ENCODE measurements at regions not wholly inside any gene's neighbourhood (a gene's known extent, or its start where the extent isn't known, plus 50 kb on each side); places are given as distances from the start of the nearest gene placed in this dataset.

DNA sequence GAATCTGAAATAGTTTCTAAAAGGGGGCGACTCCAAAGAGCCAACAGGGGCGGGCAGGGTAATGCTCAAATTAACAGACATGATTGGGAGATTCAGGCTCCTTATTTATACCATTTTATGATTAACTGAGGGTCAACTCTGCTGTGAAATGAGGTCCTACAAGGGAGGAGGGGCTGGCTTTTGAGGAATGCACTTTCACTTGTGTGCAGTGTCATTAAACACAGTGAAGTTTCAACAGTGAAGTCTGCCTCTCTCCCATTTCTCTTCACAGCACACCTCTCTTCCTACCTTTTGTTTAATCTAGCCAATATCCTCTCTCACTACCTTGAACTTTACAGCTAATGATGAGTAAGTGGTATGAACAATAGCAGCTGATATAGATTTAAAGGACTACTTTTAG is 557.3 kb upstream of the CITED2 start:
- in situ Hi-C loops (cut with HindIII; ENCODE audit: low sequenced_read_pairs) = no loop called here

DNA sequence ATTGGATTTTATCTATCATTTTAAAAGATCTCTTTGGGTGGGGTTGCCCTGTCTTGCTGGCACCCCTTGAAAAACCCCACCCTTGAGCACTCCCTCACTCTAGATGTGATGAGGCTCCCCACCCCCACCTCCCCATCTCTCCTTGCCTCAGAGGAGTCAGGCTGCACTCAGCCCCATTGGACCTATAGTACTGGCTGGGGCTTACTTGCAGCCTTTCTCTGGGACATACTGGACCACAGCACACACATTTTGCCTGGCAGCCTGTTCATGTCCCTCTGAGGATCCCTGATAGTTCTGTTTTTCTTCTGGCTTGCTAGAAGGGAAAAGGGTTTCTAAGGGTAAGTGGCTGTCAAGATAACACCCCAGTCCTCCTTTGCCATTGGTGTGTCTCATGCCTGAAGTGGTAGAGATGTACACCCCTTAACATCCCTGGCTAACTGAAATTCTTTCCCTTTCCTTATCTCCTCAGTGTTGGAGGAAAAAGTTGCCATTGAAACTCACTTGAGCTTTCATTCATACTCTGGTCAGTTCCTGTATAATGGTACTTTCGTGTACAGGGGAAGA is 553.4 kb upstream of the CITED2 start:
- in situ Hi-C loops (cut with HindIII; ENCODE audit: low sequenced_read_pairs) = no loop called here

DNA sequence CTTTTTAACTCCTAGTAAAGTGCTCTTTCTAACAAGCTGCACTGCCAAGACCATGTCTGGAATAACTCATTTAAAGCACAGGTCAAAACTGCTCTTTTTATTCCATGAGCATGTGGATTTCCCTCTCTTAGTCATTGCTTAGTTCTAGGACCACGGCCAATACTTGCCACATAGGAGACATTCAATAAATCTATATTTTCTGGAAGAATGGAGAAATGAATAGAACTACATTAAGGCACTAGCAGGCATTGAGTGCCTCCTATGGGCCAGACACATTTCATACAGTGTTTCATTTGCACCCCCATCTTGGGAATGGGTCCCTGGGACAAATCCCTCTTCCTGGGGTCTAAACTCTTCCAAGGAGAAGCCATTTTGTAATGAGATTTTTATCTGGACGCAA is 552.8 kb upstream of the CITED2 start:
- in situ Hi-C loops (cut with HindIII; ENCODE audit: low sequenced_read_pairs) = no loop called here

DNA sequence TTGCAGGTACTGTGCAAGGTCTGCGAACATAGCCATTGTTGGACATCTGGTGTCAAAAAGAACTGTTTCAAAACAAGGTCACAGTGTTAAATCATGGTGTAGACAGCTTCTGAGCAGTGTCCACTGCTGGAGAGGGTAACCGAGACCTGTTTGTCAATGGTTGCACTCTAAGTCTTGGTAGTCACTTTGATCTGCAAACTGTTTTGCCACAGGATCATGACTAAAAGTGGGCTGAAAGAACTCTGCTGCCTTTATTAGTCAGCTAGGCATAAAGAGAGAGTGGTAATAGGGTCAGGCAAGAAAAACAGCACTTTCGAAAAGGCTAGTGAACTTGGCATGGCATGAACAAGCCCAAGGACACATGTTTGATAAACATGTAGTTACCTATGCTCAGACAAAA is 552.3 kb upstream of the CITED2 start:
- in situ Hi-C loops (cut with HindIII; ENCODE audit: low sequenced_read_pairs) = no loop called here

DNA sequence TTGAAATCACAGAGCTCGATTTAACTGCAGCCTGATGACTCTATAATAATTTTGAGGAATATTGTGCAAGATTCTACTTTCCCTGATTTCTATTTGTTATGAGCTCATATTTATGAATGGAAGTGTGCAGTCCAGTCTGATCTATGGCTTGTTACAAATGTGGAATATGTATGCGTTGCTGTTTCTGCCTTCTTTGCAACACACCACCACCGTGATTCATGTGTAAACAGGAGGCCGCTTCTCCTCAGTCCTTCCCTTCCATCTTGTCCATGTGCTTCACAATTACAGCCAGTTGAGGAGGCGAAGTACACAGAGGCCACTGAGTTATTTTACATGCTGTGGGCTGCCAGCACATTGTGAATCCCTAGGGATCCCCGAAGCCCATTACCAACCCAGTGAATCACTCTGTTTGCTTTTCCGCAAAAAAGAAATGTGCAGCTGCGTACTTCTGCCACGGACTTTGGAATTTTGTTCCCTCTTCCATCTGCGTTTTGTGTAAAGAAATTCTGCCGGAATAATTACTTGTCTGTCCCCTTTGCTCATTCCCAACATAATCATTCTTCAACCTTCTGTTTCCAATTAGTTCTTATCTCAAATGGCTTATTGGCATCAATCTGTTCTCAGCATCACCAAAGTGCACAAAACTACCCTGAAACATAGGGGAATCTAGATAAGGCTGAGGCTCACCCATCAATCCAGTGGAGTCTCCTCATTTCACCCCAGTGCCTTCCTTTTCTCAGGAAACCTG is 551.6 kb upstream of the CITED2 start:
- in situ Hi-C loops (cut with HindIII; ENCODE audit: low sequenced_read_pairs) = no loop called here

DNA sequence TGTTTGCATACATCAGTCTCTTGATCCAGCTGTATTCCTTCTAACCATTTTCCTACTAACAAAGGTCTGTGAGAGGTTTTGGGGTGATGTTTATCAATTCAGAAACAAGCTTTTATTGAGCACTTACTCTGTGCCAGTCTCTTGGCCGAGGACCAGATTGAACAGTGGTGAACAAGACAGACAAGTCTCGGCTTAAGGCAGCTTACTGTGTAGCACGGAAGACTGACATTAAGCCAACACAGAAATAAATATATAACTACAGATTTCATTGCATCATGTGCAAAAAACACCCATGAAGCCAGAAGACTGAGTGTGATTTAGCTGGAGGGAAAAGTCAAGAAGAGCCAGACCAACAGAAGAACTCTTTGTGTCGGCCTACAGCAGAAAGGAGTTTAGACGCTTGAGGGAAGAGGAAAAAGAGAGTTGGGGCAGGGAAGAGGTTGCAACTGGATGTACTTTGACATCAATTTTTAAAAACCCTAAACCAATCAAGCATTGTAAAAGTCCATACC is 549.6 kb upstream of the CITED2 start:
- in situ Hi-C loops (cut with HindIII; ENCODE audit: low sequenced_read_pairs) = no loop called here

DNA sequence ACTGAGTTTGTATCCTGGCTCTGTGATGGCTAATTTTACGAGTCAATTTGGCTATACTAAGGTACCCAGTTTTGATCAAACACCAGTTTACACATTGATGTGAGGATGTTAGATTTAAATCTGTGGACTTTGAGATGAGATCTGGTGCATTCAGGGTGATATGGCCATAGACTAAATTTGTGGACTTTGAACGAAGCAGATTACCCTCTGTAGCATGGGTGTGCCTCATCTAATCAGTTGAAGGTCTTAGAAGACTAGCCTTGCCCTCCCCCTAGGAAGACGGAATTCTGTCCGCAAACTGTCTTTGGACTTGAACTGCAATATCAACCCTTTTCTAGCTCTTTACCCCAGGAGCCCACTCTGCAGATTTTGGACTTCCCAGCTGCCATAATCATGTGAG is 547.8 kb upstream of the CITED2 start:
- in situ Hi-C loops (cut with HindIII; ENCODE audit: low sequenced_read_pairs) = no loop called here

DNA sequence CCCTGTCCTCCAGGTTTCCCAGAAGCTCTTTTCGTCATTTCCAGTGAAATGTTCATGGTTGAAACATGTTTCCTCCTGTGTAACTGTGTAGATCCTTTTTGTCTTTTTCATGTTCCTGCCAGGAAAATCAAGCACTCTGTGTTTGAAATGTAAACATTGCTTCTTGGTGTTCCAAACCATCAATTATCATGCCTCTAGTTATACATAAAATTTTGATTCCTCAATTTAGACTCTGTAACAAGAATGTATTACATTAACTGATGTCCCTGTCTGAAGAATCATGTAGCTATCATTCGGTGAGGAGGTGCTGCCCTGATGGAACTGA is 546.3 kb upstream of the CITED2 start:
- in situ Hi-C loops (cut with HindIII; ENCODE audit: low sequenced_read_pairs) = no loop called here

DNA sequence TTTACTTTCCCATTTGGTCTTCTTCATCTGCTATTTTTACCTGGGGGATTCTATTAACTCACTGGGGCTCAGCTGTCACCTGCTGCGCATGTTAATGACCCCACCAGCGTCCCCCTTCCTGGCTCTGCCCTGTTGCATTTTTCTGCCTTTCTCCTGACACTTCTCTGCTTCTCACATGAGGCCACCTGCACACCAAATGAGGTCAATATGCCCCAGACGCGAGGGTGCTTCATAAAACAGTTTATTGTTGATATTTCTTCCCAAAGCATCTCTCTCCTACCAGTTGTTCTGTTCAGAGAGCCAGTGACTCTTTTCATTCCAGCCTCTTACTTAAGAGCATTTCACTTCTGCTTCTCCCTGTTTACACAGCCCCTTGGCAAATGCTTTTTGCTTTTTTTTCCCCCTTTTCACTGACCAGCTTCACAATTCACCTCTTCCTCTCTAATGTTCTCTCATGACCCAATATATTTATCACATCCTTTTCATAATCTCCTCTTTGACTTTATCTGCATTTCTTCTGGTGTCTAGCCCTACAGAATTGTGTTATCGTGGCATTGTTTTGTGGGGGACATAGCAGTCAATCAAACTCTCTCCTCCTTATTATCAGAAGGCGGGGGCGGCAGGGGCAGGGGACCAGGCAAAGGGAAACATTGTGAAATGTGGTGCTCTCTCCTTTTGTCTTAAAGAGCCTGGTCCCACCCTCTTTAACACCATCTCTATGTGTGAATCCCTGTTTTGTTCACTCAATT is 545.8 kb upstream of the CITED2 start:
- in situ Hi-C loops (cut with HindIII; ENCODE audit: low sequenced_read_pairs) = no loop called here

DNA sequence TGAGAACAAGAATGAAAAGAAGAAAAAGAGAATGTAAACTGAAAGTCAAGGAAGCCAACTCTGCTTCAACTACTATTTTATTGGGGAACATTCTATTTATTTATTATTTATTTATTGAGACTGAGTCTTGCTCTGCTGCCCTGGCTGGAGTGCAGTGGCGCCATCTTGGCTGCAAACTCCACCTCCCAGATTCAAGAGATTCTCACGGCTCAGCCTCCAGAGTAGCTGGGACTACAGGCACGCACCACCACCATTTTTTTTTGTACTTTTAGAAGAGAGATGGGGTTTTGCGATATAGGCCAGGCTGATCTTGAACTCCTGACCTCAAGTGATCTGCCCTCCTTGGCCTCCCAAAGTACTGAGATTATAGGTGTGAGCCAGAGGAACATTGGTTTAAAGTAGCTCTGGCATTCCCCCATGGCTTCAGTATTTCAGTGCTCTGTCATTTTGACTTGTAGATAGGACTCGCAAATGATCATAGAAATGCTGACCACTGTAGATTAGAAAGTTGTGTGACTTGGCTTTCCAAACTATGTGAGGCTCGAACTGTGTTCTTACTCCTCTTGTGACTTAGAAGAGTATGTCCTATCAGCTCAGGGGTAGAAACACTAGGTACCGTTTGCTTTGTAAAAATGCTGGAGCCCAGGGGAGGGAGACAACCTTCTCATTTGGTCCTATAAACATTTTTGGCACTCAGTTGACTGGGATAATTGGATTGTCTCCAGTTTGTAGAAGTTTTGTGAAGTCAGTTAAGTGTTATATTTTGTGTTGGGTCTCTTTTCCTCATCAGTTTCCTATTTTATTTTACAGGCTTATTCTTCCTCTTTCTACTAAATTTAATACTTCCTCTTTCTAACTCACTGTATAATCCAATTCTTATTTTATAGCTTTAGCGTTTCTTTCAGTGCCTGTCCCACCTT is 544.9 kb upstream of the CITED2 start:
- in situ Hi-C loops (cut with HindIII; ENCODE audit: low sequenced_read_pairs) = no loop called here

DNA sequence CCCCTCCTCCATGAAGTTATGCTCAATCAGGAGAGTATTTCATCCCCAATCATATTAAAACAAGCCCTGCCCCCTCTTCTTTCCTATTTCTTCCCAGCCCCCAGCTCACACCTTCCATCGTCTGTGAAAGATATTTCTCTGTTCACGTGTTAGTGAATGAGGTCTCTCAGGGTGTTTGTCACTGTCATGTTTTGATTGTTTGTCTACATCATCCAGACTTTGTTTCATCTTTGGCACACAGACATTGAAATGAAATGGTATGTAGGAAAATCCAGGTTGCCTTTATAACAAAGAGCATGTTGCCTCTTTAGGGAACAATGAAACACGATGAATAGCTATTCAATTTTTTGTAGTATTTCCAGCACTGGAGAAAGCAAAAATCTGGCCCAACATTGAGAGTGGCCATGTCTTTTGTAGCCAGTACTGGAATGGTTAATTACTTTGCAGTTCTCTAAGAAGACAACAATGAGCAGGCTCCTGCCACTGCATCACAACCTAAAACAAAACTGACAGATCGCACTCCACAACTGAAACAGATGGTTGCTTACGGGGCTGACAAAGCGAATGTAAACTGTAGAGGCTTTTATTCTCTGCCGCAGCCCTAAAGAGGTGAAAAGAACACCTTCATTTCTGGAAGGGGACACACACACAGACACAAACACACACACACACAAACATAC is 543.6 kb upstream of the CITED2 start:
- in situ Hi-C loops (cut with HindIII; ENCODE audit: low sequenced_read_pairs) = no loop called here

DNA sequence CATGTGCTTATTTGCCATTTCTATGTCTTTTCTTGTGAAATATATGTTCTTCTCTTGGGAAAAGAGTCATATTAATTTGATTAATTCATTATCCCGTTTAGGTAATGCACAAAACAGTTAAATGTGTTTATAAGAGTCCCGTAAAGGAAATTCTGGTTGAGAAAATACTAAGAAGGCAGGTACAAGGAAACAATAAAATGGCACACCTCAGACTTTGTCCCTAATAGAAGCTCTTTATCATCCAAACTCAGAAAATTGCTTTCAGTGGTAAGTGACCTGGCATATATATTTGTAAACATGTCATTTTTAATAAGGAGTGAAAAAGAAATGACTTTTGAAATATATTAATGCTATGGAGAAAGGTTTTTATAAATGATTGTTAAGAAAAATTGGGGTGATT is 540.5 kb upstream of the CITED2 start:
- in situ Hi-C loops (cut with HindIII; ENCODE audit: low sequenced_read_pairs) = no loop called here

DNA sequence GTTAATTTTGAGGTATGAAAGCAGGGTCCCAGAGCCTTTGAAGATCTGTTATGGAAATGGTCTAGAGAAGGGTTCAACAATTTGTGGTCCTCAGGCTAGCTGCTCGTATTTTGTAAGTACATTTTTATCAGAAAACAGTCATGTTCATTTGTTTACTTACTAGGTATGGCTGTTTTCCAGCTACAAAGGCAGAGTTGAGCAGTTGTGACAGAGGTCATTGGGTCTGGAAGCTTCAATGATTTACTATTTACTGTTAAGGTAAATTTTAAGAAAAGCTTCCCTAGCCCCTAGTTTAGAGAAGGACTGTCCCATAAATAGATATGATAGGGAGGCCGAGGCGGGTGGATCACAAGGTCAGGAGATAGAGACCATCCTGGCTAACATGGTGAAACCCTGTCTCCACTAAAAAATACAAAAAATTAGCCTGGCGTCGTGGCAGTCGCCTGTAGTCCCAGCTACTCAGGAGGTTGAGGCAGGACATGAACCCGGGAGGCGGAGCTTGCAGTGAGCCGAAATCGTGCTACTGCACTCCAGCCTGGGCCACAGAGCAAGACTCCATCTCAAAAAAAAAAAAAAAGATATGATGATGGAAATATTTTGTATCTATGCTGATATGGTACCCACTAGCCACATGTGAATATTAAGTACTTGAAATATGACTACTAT is 538.4 kb upstream of the CITED2 start:
- in situ Hi-C loops (cut with HindIII; ENCODE audit: low sequenced_read_pairs) = no loop called here

DNA sequence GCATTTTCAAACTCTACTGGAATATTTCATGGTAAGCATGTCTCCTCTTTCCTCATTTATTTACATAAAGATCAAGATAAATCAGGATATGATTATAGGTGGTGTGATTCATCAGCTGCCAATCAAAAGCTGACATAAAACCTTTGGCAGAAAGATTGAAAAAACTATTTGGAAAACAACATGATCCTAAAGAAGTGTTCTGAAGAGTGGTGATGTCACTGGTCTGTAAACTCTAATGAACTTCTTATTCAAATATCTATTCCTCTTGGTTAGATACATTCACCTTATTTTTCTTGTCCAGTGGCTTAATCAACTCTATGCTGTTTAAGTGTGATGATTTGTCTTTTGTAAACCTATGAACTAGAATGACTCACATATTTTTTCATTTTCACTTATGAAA is 535.5 kb upstream of the CITED2 start:
- in situ Hi-C loops (cut with HindIII; ENCODE audit: low sequenced_read_pairs) = no loop called here

DNA sequence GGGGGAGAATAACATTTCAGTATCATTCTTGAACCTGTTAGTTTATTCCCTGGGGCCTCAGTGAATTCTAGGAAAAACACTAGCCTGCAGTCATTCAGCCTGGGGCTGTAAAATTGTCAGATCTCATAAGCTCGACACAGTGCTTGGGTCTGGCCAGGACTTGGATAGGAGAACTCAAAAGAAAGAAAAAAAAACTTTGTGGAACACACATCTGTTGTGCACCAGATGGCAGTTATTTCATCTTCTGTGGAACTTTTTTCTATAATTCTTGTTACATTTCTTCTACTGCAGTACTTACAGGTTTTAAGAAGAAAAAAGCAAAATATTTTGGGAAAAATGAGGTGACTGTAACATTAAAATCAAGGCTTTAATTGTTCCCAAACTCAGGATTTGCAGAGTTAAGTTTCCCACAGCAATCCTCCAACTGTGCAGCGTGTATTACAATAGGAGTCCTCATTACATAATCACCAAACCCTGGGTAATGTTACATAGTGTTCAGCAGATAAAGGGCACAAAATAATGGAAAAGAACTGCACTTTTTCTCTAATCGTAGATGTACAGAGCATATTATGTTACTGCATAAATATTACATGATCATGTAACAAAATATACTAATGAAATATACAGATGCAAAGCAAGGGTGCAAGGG is 531.1 kb upstream of the CITED2 start:
- in situ Hi-C loops (cut with HindIII; ENCODE audit: low sequenced_read_pairs) = no loop called here

DNA sequence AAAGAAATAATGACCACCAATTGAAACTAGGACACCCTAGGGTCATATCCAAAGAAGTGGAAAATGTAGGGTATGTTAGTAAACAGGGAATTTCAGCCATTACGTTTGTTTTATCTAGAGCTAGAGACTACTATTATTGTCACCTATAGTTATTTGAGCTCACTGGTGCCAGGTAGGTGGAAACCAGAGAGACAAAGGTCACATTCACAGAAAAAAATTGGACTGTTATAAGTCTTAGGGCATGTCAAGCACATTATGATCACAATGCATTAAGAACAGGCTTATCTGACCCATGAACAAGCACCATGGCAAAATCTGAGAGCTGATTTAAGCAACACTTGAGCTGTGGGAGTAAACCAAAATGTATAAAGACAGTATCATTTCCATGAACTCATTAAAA is 530.1 kb upstream of the CITED2 start:
- in situ Hi-C loops (cut with HindIII; ENCODE audit: low sequenced_read_pairs) = no loop called here

DNA sequence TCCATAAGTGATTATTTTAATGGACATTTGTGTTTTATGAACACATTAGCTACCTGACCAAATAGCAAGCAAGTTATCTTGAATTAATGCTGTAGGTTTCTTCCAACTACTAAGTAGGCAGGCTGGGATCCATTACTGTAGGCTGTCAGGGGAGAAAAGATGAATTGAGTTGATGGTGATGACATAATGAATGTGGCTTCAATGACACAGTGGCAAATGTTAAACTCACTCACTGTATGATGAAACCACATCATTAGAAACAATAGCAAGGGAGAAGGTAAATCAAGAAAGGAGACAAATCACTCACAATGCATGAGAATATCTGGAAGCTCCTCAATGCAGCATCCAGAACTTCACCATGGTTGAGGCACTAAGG is 529.7 kb upstream of the CITED2 start:
- in situ Hi-C loops (cut with HindIII; ENCODE audit: low sequenced_read_pairs) = no loop called here

DNA sequence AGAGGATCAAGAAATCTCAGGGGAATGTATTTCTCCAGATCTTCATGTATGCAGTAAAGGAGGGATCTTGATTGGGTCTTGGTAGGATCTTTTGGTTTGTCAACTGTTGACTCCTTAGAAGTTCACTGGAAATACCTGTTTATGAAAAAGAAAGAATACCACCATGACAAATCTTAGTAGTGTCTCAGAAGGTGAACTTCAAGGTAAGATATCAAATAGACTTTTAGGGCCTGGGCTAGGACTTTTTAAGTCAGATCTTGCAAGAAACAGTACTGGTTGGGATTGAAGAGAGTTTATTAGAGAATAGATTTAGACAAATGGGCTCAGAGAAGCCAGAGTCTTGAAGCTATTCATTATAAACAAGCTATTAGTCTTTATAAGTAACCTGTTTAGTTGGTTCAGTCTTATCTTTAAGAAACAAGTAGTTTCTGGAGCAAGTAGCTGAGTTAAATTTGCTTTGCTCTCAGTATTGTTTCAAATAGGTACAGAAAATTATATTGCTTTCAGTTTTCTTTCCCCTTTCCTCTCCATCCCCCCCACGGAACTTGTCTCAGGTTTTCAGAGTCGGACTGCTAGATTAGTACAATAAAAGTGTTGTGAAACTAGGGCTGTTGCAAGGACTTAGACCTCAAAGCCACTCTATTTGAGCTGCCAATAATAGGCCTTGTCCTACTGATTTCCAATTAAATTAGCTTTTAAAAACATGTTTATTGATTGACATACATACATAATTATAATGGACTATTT is 529.1 kb upstream of the CITED2 start:
- in situ Hi-C loops (cut with HindIII; ENCODE audit: low sequenced_read_pairs) = no loop called here

DNA sequence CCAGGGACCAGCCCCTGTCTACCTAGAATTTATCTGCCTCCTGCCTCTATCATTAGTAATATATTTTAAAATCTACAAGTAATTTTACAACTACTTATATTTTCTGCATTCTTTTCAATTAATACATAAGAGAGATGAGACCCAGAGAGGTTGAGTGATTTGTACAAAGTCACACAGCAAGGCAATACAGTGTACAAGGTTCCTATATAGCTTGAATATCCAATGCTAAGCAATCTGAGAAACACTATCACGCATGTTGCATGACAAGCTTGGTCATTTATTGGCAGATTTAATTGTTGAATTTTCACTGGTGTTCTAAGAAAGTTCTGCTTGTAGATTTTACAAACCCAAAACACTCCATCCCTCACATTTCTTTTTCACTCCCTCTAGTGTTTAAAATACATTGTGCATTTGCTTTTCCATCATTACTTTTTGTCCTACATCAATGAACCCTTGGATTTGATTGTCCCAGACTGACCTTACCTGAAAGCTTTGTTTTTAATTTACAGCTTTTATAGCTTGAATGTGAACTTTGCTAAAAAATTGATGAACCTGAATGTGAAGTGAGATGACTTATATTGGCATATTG is 520.9 kb upstream of the CITED2 start:
- in situ Hi-C loops (cut with HindIII; ENCODE audit: low sequenced_read_pairs) = no loop called here
